Mesendoderm (in vitro differentiated cells): ENCODE measurements at regions not wholly inside any gene's neighbourhood (a gene's known extent, or its start where the extent isn't known, plus 50 kb on each side); places are given as distances from the start of the nearest gene placed in this dataset.

Experiments
- DNase-seq: peaks from one replicate; pipeline ENCODE4 v3.0.0; 2013
- H2AK5ac ChIP-seq: 2 replicates; pipeline ENCODE4 v1.6.1; 2013; ENCODE audit warnings: low read length, inconsistent platforms
- H2BK120ac ChIP-seq: 2 replicates; pipeline ENCODE4 v1.6.1; 2013; ENCODE audit warnings: low read depth, mild to moderate bottlenecking, low read length, moderate library complexity, mixed read lengths
- H2BK15ac ChIP-seq: replicated peaks from 2 replicates; pipeline ENCODE4 v1.6.1; 2013; ENCODE audit warnings: low read depth, mild to moderate bottlenecking, moderate library complexity
- H2BK5ac ChIP-seq: 2 replicates; pipeline ENCODE4 v1.6.1; 2013; ENCODE audit warnings: low read length, inconsistent platforms
- H3K18ac ChIP-seq: 2 replicates; pipeline ENCODE4 v1.6.1; 2013; ENCODE audit warnings: mild to moderate bottlenecking, low read length, mixed read lengths
- H3K23ac ChIP-seq: one replicate; pipeline ENCODE4 v1.6.1; 2013; ENCODE audit warnings: low read length
- H3K27ac ChIP-seq: 2 replicates; pipeline ENCODE4 v1.5.1; 2013; ENCODE audit warnings: low read depth, mild to moderate bottlenecking, inconsistent platforms, low read length, moderate library complexity
- H3K27me3 ChIP-seq: 2 replicates; pipeline ENCODE4 v1.6.1; 2013; ENCODE audit warnings: low read length, control low read depth, mild to moderate bottlenecking, inconsistent platforms; ENCODE audit not compliant: insufficient read depth, poor library complexity
- H3K36me3 ChIP-seq: 2 replicates; pipeline ENCODE4 v1.6.1; 2013; ENCODE audit warnings: low read length, inconsistent platforms; ENCODE audit not compliant: control insufficient read depth, insufficient read depth
- H3K4ac ChIP-seq: one replicate; pipeline ENCODE4 v1.6.1; 2013; ENCODE audit warnings: low read depth, mild to moderate bottlenecking, low read length, moderate library complexity
- H3K4me1 ChIP-seq: 2 replicates; pipeline ENCODE4 v1.6.1; 2013; ENCODE audit warnings: low read depth, low read length, inconsistent platforms; ENCODE audit not compliant: control insufficient read depth
- H3K4me2 ChIP-seq: 2 replicates; pipeline ENCODE4 v1.6.1; 2013; ENCODE audit warnings: low read length
- H3K4me3 ChIP-seq: 2 replicates; pipeline ENCODE4 v1.5.1; 2013; ENCODE audit warnings: mild to moderate bottlenecking, low read length
- H3K56ac ChIP-seq: one replicate; pipeline ENCODE4 v1.6.1; 2013; ENCODE audit warnings: low read length
- H3K79me1 ChIP-seq: 2 replicates; pipeline ENCODE4 v1.6.1; 2013; ENCODE audit warnings: low read length, inconsistent platforms
- H3K79me2 ChIP-seq: 2 replicates; pipeline ENCODE4 v1.6.1; 2013; ENCODE audit warnings: mild to moderate bottlenecking, low read length; ENCODE audit not compliant: control insufficient read depth, insufficient read depth
- H3K9ac ChIP-seq: 2 replicates; pipeline ENCODE4 v1.6.1; 2013; ENCODE audit warnings: low read length, inconsistent platforms
- H4K5ac ChIP-seq: one replicate; pipeline ENCODE4 v1.6.1; 2013; ENCODE audit warnings: low read length
- H4K8ac ChIP-seq: one replicate; pipeline ENCODE4 v1.6.1; 2013; ENCODE audit warnings: low read depth, mild to moderate bottlenecking, control low read depth, low read length, moderate library complexity
- WGBS: extraction: QIAGEN DNeasy Blood & Tissue Kit; methylation state at CpG from one replicate; pipeline ENCODE4 v1.1.7; 2013; ENCODE audit warnings: low lambda C conversion rate, missing lambda C conversion rate; ENCODE audit not compliant: insufficient coverage; ENCODE audit errors: extremely low coverage; 5-methylcytosine and 5-hydroxymethylcytosine counted together

DNA sequence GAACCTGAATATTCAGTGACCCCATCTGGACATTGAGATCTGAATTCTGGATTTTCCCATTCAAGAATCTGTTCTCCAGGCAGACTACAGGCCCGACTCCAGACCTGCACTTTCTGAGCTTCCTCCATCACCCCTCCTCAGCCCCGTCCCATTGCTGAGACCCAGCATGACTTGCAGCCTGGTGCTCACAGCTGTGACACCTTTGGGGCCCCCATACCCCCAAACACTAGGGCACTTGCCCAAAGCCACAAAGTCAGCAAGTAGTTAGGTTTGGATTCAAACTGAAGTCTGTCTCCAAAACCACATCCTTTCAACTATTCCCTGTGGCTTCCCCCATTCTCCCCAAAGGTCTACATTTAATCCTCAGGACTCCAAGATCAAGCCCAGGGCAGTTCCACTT lies 128.2 kb upstream of the ZBED5 start:
- no CpG with 5 or more reads among the region's 2 CpGs for WGBS
- Histone ChIP-seq H3K27me3 (no peaks in the 10 kb centered on the region), H3K18ac (no peak overlapping the region), H2BK15ac (no peak overlapping the region), H3K9ac (no peak overlapping the region), H2BK5ac (no peak overlapping the region), H3K4me1 (no peaks in the 10 kb centered on the region), H2AK5ac (no peak overlapping the region), H3K4ac (no peak overlapping the region), H3K79me1 (no peaks in the 10 kb centered on the region), H3K4me3 (no peak overlapping the region), H3K27ac (no peak overlapping the region), H4K8ac (no peak overlapping the region), H3K79me2 (no peaks in the 10 kb centered on the region), H3K4me2 (no peak overlapping the region), H3K56ac (no peak overlapping the region), H3K36me3 (no peaks in the 10 kb centered on the region), H3K23ac (no peak overlapping the region), H4K5ac (no peak overlapping the region), H2BK120ac (no peak overlapping the region)
- DNase-seq: no peak

DNA sequence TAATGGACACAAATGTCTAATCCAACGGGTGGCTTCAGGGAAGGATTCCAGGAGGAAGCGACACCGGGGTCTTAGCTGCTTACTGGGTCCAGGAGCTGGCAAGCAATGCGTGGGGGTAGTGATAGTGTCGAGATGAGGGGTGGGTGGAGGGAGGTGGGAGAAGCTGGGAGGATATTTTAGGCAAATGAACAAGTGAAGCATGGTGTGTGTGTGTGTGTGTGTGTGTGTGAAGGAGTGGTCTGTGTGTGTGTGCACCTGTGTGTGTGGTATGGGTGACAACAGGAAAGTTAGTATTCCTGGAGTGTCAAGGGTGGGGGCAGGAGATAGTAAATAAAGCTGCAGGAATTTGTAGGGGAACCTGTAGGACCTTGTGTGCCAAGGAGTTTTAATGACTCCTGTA lies 126.9 kb upstream of the ZBED5 start:
- H3K27ac ChIP-seq: no peak overlapping the region
- DNase-seq: no peak
- H3K23ac ChIP-seq: no peak overlapping the region
- H3K79me2 ChIP-seq: no peaks in the 10 kb centered on the region
- no peak overlapping the region for H3K56ac ChIP-seq
- H2AK5ac ChIP-seq: no peak overlapping the region
- no peak overlapping the region for H2BK120ac ChIP-seq
- WGBS: no CpG with 5 or more reads among the region's 5 CpGs
- no peaks in the 10 kb centered on the region for H3K27me3 ChIP-seq
- no peak overlapping the region for H3K4me2 ChIP-seq
- no peak overlapping the region for H4K8ac ChIP-seq
- H3K18ac ChIP-seq: no peak overlapping the region
- no peaks in the 10 kb centered on the region for H3K4me1 ChIP-seq
- H3K9ac ChIP-seq: no peak overlapping the region
- H3K36me3 ChIP-seq: no peaks in the 10 kb centered on the region
- no peak overlapping the region for H3K4me3 ChIP-seq
- no peak overlapping the region for H4K5ac ChIP-seq
- no peak overlapping the region for H3K4ac ChIP-seq
- H3K79me1 ChIP-seq: no peaks in the 10 kb centered on the region
- H2BK5ac ChIP-seq: no peak overlapping the region
- no peak overlapping the region for H2BK15ac ChIP-seq

DNA sequence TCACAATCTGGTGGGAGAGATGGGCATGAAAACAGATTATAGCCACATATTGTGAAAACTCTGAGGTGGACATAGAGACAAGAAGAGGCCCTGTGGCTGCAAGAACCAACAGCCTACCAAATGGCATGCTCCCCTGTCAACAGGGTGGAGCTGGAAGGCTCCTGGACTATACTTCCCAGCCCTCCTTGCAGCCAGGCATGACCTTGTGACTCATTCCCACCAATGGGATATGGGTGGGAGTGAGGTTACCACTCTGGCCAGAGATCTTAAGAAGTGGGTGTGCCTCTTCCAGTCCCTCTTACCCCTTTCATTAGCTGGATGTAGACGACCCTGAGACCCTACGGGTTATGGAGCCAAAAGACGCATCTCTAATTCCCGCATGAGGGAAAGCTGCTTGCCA lies 126.4 kb upstream of the ZBED5 start:
- Histone ChIP-seq H2BK5ac (no peak overlapping the region), H3K36me3 (no peaks in the 10 kb centered on the region), H3K18ac (no peak overlapping the region), H2AK5ac (no peak overlapping the region), H3K23ac (no peak overlapping the region), H3K27ac (no peak overlapping the region), H3K4me1 (no peaks in the 10 kb centered on the region), H2BK15ac (no peak overlapping the region), H3K56ac (no peak overlapping the region), H3K79me2 (no peaks in the 10 kb centered on the region), H3K79me1 (no peaks in the 10 kb centered on the region), H3K9ac (no peak overlapping the region), H4K5ac (no peak overlapping the region), H4K8ac (no peak overlapping the region), H3K27me3 (no peaks in the 10 kb centered on the region), H2BK120ac (no peak overlapping the region), H3K4ac (no peak overlapping the region), H3K4me3 (no peak overlapping the region), H3K4me2 (no peak overlapping the region)
- DNase-seq: peak; percentile 47
- WGBS: no CpG with 5 or more reads among the region's 4 CpGs

DNA sequence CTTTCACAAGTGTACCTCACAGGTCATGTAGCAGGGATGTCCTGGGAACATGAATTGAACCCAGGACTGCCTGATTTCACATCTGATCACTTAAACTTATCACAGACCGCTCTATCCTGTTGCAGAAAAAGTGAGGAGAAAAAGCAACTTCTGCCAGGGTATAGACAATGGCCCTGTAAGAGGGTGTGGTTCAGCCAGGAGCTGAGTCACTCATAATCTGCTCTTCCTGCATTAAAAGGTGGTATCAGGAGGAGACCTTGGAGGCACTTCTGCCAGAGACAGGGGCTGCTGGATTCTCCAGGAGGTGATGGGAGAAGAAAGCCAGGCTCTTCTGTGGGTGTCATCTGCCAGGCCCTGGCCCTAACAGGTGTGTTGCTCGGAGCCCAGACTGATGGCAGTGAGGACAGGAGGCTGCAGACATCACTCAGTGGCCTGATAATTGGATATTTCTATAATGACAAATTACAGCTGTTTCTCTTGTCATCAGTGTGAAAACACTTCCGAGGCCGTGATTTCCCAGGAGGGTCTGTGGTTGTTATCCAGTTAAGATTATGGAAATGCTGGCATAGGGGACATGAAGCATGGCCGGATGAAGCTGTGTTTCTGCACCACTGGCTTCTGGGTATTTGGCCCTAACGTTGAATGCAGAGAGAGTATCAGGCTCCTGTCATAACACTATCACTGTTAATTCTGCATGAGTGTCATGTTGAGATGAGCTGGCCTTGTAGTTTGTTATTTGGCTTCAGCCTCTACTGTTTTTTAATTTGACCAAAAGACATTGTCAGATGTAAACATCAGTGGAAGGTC lies 125.1 kb upstream of the ZBED5 start:
- no peak overlapping the region for H3K9ac ChIP-seq
- no peaks in the 10 kb centered on the region for H3K4me1 ChIP-seq
- H3K79me1 ChIP-seq: no peaks in the 10 kb centered on the region
- no peaks in the 10 kb centered on the region for H3K27me3 ChIP-seq
- no peaks in the 10 kb centered on the region for H3K36me3 ChIP-seq
- H2BK120ac ChIP-seq: no peak overlapping the region
- no peak overlapping the region for H3K4me2 ChIP-seq
- no peak overlapping the region for H2BK5ac ChIP-seq
- H3K18ac ChIP-seq: no peak overlapping the region
- H3K56ac ChIP-seq: no peak overlapping the region
- H2AK5ac ChIP-seq: no peak overlapping the region
- no peak overlapping the region for H2BK15ac ChIP-seq
- no peak overlapping the region for H3K4ac ChIP-seq
- no peak overlapping the region for H3K27ac ChIP-seq
- H3K4me3 ChIP-seq: no peak overlapping the region
- H4K5ac ChIP-seq: no peak overlapping the region
- no peak overlapping the region for H4K8ac ChIP-seq
- no peak overlapping the region for H3K23ac ChIP-seq
- H3K79me2 ChIP-seq: no peaks in the 10 kb centered on the region
- no CpG with 5 or more reads among the region's 6 CpGs for WGBS
- DNase-seq: no peak

DNA sequence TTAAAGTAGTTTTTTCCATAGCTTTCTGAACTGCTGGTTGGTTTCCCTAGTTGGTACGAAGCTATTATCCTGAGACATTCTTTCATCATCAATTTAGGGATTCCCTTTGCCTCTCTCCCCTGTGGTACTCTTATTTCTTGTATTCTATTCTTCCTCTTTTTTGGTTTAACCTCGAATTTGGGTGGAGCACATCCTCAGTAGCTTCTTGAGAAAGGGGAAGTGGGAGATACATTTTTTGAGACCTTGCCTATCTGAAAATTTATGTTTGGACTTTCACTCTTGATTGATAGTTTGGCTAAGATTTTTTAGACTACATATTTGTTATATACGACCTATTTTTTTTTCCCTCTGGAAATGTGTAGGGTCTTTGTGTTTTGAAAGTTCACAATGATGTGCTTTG lies 121.7 kb upstream of the ZBED5 start:
- Histone ChIP-seq H4K5ac (no peak overlapping the region), H3K4me2 (no peak overlapping the region), H3K23ac (no peak overlapping the region), H3K36me3 (no peaks in the 10 kb centered on the region), H3K4me3 (no peak overlapping the region), H3K9ac (no peak overlapping the region), H3K79me2 (no peaks in the 10 kb centered on the region), H2BK5ac (no peak overlapping the region), H3K27ac (no peak overlapping the region), H3K56ac (no peak overlapping the region), H3K27me3 (no peaks in the 10 kb centered on the region), H2BK120ac (no peak overlapping the region), H3K4me1 (no peaks in the 10 kb centered on the region), H3K79me1 (no peaks in the 10 kb centered on the region), H4K8ac (no peak overlapping the region), H2AK5ac (no peak overlapping the region), H3K18ac (no peak overlapping the region), H3K4ac (no peak overlapping the region), H2BK15ac (no peak overlapping the region)
- WGBS: no CpG with 5 or more reads among the region's 3 CpGs
- DNase-seq: no peak

DNA sequence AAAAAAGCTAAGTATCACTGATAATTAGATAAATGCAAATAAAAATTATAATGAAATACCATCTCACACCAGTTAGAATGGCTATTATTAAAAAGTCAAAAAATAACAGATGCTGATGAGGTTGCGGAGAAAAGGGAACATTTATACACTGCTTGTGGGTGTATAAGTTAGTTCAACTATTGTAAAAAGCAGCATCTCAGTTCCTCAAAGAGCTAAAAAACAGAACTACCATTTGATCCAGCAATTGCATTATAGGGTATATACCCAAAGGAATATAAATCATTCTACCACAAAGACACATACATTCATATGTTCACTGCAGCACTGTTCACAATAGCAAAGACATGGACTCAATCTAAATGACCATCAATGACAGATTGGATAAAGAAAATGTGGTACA lies 120.3 kb upstream of the ZBED5 start:
- Histone ChIP-seq H3K9ac (no peak overlapping the region), H3K18ac (no peak overlapping the region), H3K23ac (no peak overlapping the region), H2BK120ac (no peak overlapping the region), H2BK15ac (no peak overlapping the region), H3K27ac (no peak overlapping the region), H3K36me3 (no peaks in the 10 kb centered on the region), H4K8ac (no peak overlapping the region), H3K79me2 (no peaks in the 10 kb centered on the region), H2AK5ac (no peak overlapping the region), H4K5ac (no peak overlapping the region), H3K79me1 (no peaks in the 10 kb centered on the region), H3K27me3 (no peaks in the 10 kb centered on the region), H3K4me2 (no peak overlapping the region), H3K4me1 (no peaks in the 10 kb centered on the region), H3K4me3 (no peak overlapping the region), H2BK5ac (no peak overlapping the region), H3K4ac (no peak overlapping the region), H3K56ac (no peak overlapping the region)
- DNase-seq: no peak
- no CpG with 5 or more reads among the region's 1 CpG for WGBS
